GM12874 (cell line): ENCODE measurements at regions not wholly inside any gene's neighbourhood (a gene's known extent, or its start where the extent isn't known, plus 50 kb on each side); places are given as distances from the start of the nearest gene placed in this dataset.

ENCODE experiments used
- TF ChIP-seq, protein P1 (sequence below): IDR thresholded peaks from 2 replicates; pipeline ENCODE4 v1.5.1; 2011; ENCODE audit warnings: low read depth, mild to moderate bottlenecking, control low read depth, low read length, moderate library complexity; ENCODE audit not compliant: insufficient read depth

- TF ChIP-seq, protein P1, sequence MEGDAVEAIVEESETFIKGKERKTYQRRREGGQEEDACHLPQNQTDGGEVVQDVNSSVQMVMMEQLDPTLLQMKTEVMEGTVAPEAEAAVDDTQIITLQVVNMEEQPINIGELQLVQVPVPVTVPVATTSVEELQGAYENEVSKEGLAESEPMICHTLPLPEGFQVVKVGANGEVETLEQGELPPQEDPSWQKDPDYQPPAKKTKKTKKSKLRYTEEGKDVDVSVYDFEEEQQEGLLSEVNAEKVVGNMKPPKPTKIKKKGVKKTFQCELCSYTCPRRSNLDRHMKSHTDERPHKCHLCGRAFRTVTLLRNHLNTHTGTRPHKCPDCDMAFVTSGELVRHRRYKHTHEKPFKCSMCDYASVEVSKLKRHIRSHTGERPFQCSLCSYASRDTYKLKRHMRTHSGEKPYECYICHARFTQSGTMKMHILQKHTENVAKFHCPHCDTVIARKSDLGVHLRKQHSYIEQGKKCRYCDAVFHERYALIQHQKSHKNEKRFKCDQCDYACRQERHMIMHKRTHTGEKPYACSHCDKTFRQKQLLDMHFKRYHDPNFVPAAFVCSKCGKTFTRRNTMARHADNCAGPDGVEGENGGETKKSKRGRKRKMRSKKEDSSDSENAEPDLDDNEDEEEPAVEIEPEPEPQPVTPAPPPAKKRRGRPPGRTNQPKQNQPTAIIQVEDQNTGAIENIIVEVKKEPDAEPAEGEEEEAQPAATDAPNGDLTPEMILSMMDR: no peak
Observed at GRCh38 chr2:58620093-58620492, 379.0 kb upstream of the FANCL start.

GRCh38 chr2:58616961-58617360 is 375.8 kb upstream of the FANCL start:
- TF ChIP-seq, protein P1: no peak

GRCh38 chr2:58614219-58614618 is 373.1 kb upstream of the FANCL start:
- TF ChIP-seq, protein P1: no peak

GRCh38 chr2:58612973-58613372 is 371.8 kb upstream of the FANCL start:
- TF ChIP-seq, protein P1: no peak

GRCh38 chr2:58609326-58609725 is 368.2 kb upstream of the FANCL start:
- TF ChIP-seq, protein P1: no peak

- TF ChIP-seq, protein P1: no peak
Observed at GRCh38 chr2:58608146-58608545, 367.0 kb upstream of the FANCL start.

GRCh38 chr2:58607448-58607847 is 366.3 kb upstream of the FANCL start:
- TF ChIP-seq, protein P1: no peak

DNA sequence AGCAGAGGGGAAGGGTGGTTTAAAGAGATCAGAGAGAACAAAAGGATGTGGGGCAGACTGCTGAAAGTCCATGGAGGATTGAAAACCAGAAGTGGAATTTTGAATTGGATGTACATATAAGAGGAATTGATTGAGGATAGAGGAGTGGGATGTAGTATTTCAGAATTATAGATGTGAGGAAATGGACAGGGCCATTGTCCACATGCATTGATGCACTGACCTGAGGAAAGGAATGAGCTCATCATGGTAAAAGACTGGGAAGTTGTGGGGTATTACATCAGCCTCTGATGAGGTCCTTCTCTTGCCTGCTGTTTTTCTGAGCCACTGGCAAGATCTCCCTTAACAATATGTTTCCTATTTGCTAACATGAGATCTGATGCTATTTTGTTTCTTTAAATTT is 365.7 kb upstream of the FANCL start:
- TF ChIP-seq, protein P1: no peak
